ENCODE measurements at regions not wholly inside any gene's neighbourhood (a gene's known extent, or its start where the extent isn't known, plus 50 kb on each side); places are given as distances from the start of the nearest gene placed in this dataset.

GRCh38 chrX:121407627-121408026, 360.2 kb downstream of the GLUD2 start:
- TF ChIP-seq EP300 (IDR thresholded peaks at IDR 0.05) (no peak), CTCF (IDR thresholded peaks at IDR 0.05) (no peak)
